IMR-90 (cell line): ENCODE measurements at regions not wholly inside any gene's neighbourhood (a gene's known extent, or its start where the extent isn't known, plus 50 kb on each side); places are given as distances from the start of the nearest gene placed in this dataset.

Experiments used
- ATAC-seq: fragments of 200-7000 bp; cut with Tn5 transposase; 2 replicates; pipeline ENCODE4 v1.9.1; 2020; ENCODE audit warnings: low read depth, mild to moderate bottlenecking, moderate library complexity
- BruUV-seq: library from RNA; stranded (reverse); fragments of 400-500 nt; replicated peaks from 2 replicates; lab custom pipeline; 2021; lab: Mats Ljungman, UMichigan
- CTCF ChIA-PET: fragments of 300-600 bp; formaldehyde crosslinking; extraction: SDS; loops from one replicate; lab custom pipeline; 2021; ENCODE audit warnings: antibody characterized with exemption; lab: Yijun Ruan, JAX
- POLR2A ChIA-PET: fragments of 300-600 bp; sonication (Branson Sonifier 250); formaldehyde crosslinking; loops from one replicate; lab custom pipeline; 2022; ENCODE audit warnings: antibody characterized with exemption; ENCODE audit not compliant: unreplicated experiment; lab: Charles Lee
- DNase-seq: peaks from one replicate; pipeline ENCODE4 v3.0.0; 2013
- H2AFZ ChIP-seq: replicated peaks from 2 replicates; pipeline ENCODE3; 2013; ENCODE audit warnings: low read length, mild to moderate bottlenecking; ENCODE audit not compliant: poor library complexity
- H2AK5ac ChIP-seq: 2 replicates; pipeline ENCODE4 v1.6.1; 2013; ENCODE audit warnings: low read depth, low read length, inconsistent platforms
- H2AK9ac ChIP-seq: replicated peaks from 2 replicates; pipeline ENCODE3; 2013; ENCODE audit warnings: mild to moderate bottlenecking, low read depth, low read length, moderate library complexity; ENCODE audit not compliant: poor library complexity
- H2BK120ac ChIP-seq: 2 replicates; pipeline ENCODE4 v1.6.1; 2013; ENCODE audit warnings: low read depth, low read length, inconsistent platforms
- H2BK15ac ChIP-seq: 3 replicates; pipeline ENCODE4 v1.6.1; 2013; ENCODE audit warnings: low read depth, low read length, inconsistent platforms
- H2BK20ac ChIP-seq: 2 replicates; pipeline ENCODE4 v1.6.1; 2013; ENCODE audit warnings: low read depth, mild to moderate bottlenecking, inconsistent platforms, low read length, moderate library complexity
- H2BK5ac ChIP-seq: 2 replicates; pipeline ENCODE4 v1.6.1; 2013; ENCODE audit warnings: mild to moderate bottlenecking, low read depth, low read length, inconsistent platforms; ENCODE audit not compliant: poor library complexity, severe bottlenecking
- H3K14ac ChIP-seq: replicated peaks from 2 replicates; pipeline ENCODE4 v1.6.1; 2013; ENCODE audit warnings: low read depth, low read length, inconsistent platforms
- H3K18ac ChIP-seq: 2 replicates; pipeline ENCODE4 v1.6.1; 2013; ENCODE audit warnings: low read depth, low read length, control low read depth
- H3K23ac ChIP-seq: 2 replicates; pipeline ENCODE4 v1.6.1; 2013; ENCODE audit warnings: low read depth, low read length, inconsistent platforms
- H3K27ac ChIP-seq: 2 replicates; pipeline ENCODE4 v1.5.1; 2013; ENCODE audit warnings: mild to moderate bottlenecking, control low read depth, low read length; ENCODE audit not compliant: insufficient read depth
- H3K27me3 ChIP-seq: 2 replicates; pipeline ENCODE4 v1.6.1; 2013; ENCODE audit warnings: low read length; ENCODE audit not compliant: control insufficient read depth, insufficient read depth
- H3K36me3 ChIP-seq: 2 replicates; pipeline ENCODE4 v1.6.1; 2013; ENCODE audit warnings: low read length, mixed read lengths; ENCODE audit not compliant: control insufficient read depth, insufficient read depth
- H3K4ac ChIP-seq: 2 replicates; pipeline ENCODE4 v1.6.1; 2013; ENCODE audit warnings: low read depth, low read length, inconsistent platforms
- H3K4me1 ChIP-seq: 2 replicates; pipeline ENCODE4 v1.6.1; 2013; ENCODE audit warnings: low read length, mixed read lengths; ENCODE audit not compliant: control insufficient read depth, insufficient read depth
- H3K4me2 ChIP-seq: 2 replicates; pipeline ENCODE4 v1.6.1; 2013; ENCODE audit warnings: low read depth, mild to moderate bottlenecking, control low read depth, low read length, moderate library complexity
- H3K4me3 ChIP-seq: 2 replicates; pipeline ENCODE4 v1.5.1; 2013; ENCODE audit warnings: low read depth, mild to moderate bottlenecking, control low read depth, low read length, moderate library complexity; ENCODE audit not compliant: insufficient read depth
- H3K56ac ChIP-seq: 2 replicates; pipeline ENCODE4 v1.6.1; 2013; ENCODE audit warnings: low read length, inconsistent platforms; ENCODE audit not compliant: insufficient read depth; ENCODE audit errors: extremely low read depth
- H3K79me1 ChIP-seq, 2 experiments: 2 replicates each; pipeline ENCODE4 v1.6.1; 2013; ENCODE audit warnings: low read length in 2 of 2, inconsistent platforms in 1 of 2, low read depth in 1 of 2
- H3K9ac ChIP-seq: 2 replicates; pipeline ENCODE4 v1.6.1; 2013; ENCODE audit warnings: low read depth, low read length, control low read depth
- H3K9me1 ChIP-seq: 2 replicates; pipeline ENCODE4 v1.6.1; 2013; ENCODE audit warnings: low read length, inconsistent platforms; ENCODE audit not compliant: insufficient read depth
- H3K9me3 ChIP-seq: 2 replicates; pipeline ENCODE4 v1.6.1; 2013; ENCODE audit warnings: low read length; ENCODE audit not compliant: control insufficient read depth, insufficient read depth
- H4K20me1 ChIP-seq: 2 replicates; pipeline ENCODE4 v1.6.1; 2013; ENCODE audit warnings: low read length, inconsistent platforms; ENCODE audit not compliant: insufficient read depth
- H4K5ac ChIP-seq: 2 replicates; pipeline ENCODE4 v1.6.1; 2013; ENCODE audit warnings: mild to moderate bottlenecking, low read depth, low read length, control low read depth
- H4K8ac ChIP-seq, 2 experiments: 2 replicates each; pipeline ENCODE4 v1.6.1; 2013; ENCODE audit warnings: low read depth in 2 of 2, low read length in 2 of 2, control low read depth in 1 of 2, inconsistent platforms in 1 of 2
- H4K91ac ChIP-seq: 2 replicates; pipeline ENCODE4 v1.6.1; 2013; ENCODE audit warnings: low read depth, low read length, inconsistent platforms; ENCODE audit not compliant: insufficient read depth
- BHLHE40 ChIP-seq: fragments of 150-350 bp; IDR thresholded peaks from 2 replicates; pipeline ENCODE4 v1.6.1; 2016; ENCODE audit warnings: mild to moderate bottlenecking, low read depth, low read length
- MAFK ChIP-seq: IDR thresholded peaks from 2 replicates; pipeline ENCODE4 v1.6.1; 2012; ENCODE audit warnings: low read depth, low read length, improper control_type of control experiment
- WGBS, 2 experiments: methylation state at CpG; one replicate each; pipeline versions ENCODE4 v1.1.5 to v1.1.7; 2013; ENCODE audit warnings: missing lambda C conversion rate in 2 of 2; ENCODE audit not compliant: insufficient read length in 1 of 2; ENCODE audit errors: extremely low coverage in 2 of 2; 5-methylcytosine and 5-hydroxymethylcytosine counted together
- dilution Hi-C: fragments of 300-500 bp; cut with HindIII; formaldehyde crosslinking; loops from one replicate; pipeline ENCODE4 v1.14.3; 2018; ENCODE audit warnings: low sequenced_read_pairs; ENCODE audit not compliant: unreplicated experiment
- in situ Hi-C: fragments of 300-500 bp; cut with MboI; formaldehyde crosslinking; loops from 3 replicates; pipeline ENCODE4 v1.14.3; 2019; ENCODE audit warnings: low sequenced_read_pairs, inconsistent platforms, mixed read lengths
- intact Hi-C: fragments of 100-400 bp; cut with micrococcal nuclease; formaldehyde crosslinking; loops from 2 replicates; pipeline ENCODE4 v1.10.0; 2022
- TF ChIP-seq, protein P1 (sequence below): fragments of 150-350 bp; IDR thresholded peaks from 2 replicates; pipeline ENCODE4 v1.6.1; 2017; ENCODE audit warnings: mild to moderate bottlenecking, antibody characterized with exemption, low read length, low read depth

DNA sequence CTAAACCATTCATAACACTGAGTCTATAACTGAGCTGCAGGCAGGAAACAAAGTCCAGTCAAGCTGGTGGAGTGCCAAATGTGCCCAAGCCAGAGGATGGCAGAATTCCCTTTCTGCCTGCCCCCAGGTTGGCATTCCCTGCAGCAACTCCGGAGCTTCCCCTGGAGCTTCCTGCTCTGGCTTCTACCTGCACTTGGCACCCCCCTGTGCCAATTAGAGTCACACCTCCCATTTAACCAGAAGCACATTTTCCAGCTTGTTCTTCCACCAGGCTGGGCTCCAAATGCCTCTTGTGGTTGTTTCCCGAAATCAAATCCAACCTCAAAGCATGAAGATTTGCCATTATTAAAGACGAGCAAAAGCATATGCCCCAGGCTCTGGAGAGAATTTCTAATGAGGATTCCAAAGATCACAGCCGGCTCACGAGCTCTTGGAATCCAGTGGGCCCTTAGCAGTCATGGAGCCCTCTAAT, 294.5 kb downstream of the RRAGC start:
- no CpG with 5 or more reads among the region's 5 CpGs for WGBS, 2 experiments
- TF ChIP-seq BHLHE40 (no peak), MAFK (no peak)
- TF ChIP-seq, protein P1, sequence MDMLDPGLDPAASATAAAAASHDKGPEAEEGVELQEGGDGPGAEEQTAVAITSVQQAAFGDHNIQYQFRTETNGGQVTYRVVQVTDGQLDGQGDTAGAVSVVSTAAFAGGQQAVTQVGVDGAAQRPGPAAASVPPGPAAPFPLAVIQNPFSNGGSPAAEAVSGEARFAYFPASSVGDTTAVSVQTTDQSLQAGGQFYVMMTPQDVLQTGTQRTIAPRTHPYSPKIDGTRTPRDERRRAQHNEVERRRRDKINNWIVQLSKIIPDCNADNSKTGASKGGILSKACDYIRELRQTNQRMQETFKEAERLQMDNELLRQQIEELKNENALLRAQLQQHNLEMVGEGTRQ = no peak
- H3K9ac ChIP-seq = no peak overlapping the region
- no peaks in the 10 kb centered on the region for H3K79me1 ChIP-seq
- H3K18ac ChIP-seq = no peak overlapping the region
- dilution Hi-C loops = no loop called here
- no peak overlapping the region for H2BK120ac ChIP-seq
- no peak overlapping the region for H3K4ac ChIP-seq
- H4K91ac ChIP-seq = no peak overlapping the region
- no peak overlapping the region for H4K5ac ChIP-seq
- H4K20me1 ChIP-seq = no peaks in the 10 kb centered on the region
- no peak overlapping the region for H2BK20ac ChIP-seq
- H3K9me1 ChIP-seq = no peaks in the 10 kb centered on the region
- no peak for ATAC-seq
- H3K9me3 ChIP-seq = no peaks in the 10 kb centered on the region
- no peaks in the 10 kb centered on the region for H3K36me3 ChIP-seq
- no peak overlapping the region for H2AK9ac ChIP-seq
- intact Hi-C loops = no loop called here
- DNase-seq = no peak
- BruUV-seq = no TSS peak
- H4K8ac ChIP-seq = no peak overlapping the region
- H3K4me2 ChIP-seq = no peak overlapping the region
- H2AFZ ChIP-seq = no peak overlapping the region
- H3K27ac ChIP-seq = no peak overlapping the region
- no peak overlapping the region for H2BK15ac ChIP-seq
- H3K4me3 ChIP-seq = no peak overlapping the region
- H3K56ac ChIP-seq = no peak overlapping the region
- H3K23ac ChIP-seq = no peak overlapping the region
- no peak overlapping the region for H2BK5ac ChIP-seq
- H3K14ac ChIP-seq = no peak overlapping the region
- no peaks in the 10 kb centered on the region for H3K4me1 ChIP-seq
- H3K27me3 ChIP-seq = peaks cover 3% of the 10 kb centered on the region
- in situ Hi-C loops = no loop called here
- ChIA-PET POLR2A (no interaction called here), CTCF (no interaction called here)
- no peak overlapping the region for H2AK5ac ChIP-seq
